Stimulated activated CD4-positive, alpha-beta T cell treated with anti-CD3 and anti-CD28 coated beads, Interleukin-2, amount 100 ng/mL, for 4 hours (primary cell): ENCODE measurements at regions not wholly inside any gene's neighbourhood (a gene's known extent, or its start where the extent isn't known, plus 50 kb on each side); places are given as distances from the start of the nearest gene placed in this dataset.

ENCODE experiments used
- DNase-seq: peaks from one replicate; pipeline ENCODE4 v3.0.0-alpha.2; 2020; ENCODE audit warnings: low read depth

GRCh38 chr10:90604636-90605035, 253.2 kb downstream of the HTR7 start:
- no peak for DNase-seq

GRCh38 chr10:90605506-90605905, 252.3 kb downstream of the HTR7 start:
- DNase-seq = no peak

- no peak for DNase-seq
These were observed 245.6 kb downstream of the HTR7 start for GRCh38 chr10:90612276-90612675.

GRCh38 chr10:90614631-90615030, 243.2 kb downstream of the HTR7 start:
- no peak for DNase-seq

- no peak for DNase-seq
These were observed 236.3 kb downstream of the HTR7 start for GRCh38 chr10:90621577-90621976.

GRCh38 chr10:90635111-90635765, 222.6 kb downstream of the HTR7 start:
- no peak for DNase-seq

- DNase-seq = no peak
These were observed 217.1 kb downstream of the HTR7 start for GRCh38 chr10:90640756-90641155.

GRCh38 chr10:90641731-90642130, 216.1 kb downstream of the HTR7 start:
- DNase-seq = no peak

GRCh38 chr10:90642136-90642535, 215.7 kb downstream of the HTR7 start:
- no peak for DNase-seq

GRCh38 chr10:90642650-90643049, 215.2 kb downstream of the HTR7 start:
- no peak for DNase-seq

GRCh38 chr10:90644165-90644564, 213.7 kb downstream of the HTR7 start:
- no peak for DNase-seq

GRCh38 chr10:90650858-90651257, 207.0 kb downstream of the HTR7 start:
- no peak for DNase-seq

GRCh38 chr10:90652519-90652918, 205.3 kb downstream of the HTR7 start:
- no peak for DNase-seq

GRCh38 chr10:90658791-90659190, 199.0 kb downstream of the HTR7 start:
- no peak for DNase-seq

GRCh38 chr10:90665905-90666662, 191.8 kb downstream of the HTR7 start:
- DNase-seq = no peak

- no peak for DNase-seq
These were observed 183.4 kb downstream of the HTR7 start for GRCh38 chr10:90674461-90674860.

- DNase-seq = no peak
These were observed 182.9 kb downstream of the HTR7 start for GRCh38 chr10:90674928-90675327.

GRCh38 chr10:90675621-90676020, 182.2 kb downstream of the HTR7 start:
- DNase-seq = no peak
